Nephron progenitor cell (in vitro differentiated cells): ENCODE measurements at regions not wholly inside any gene's neighbourhood (a gene's known extent, or its start where the extent isn't known, plus 50 kb on each side); places are given as distances from the start of the nearest gene placed in this dataset.

Experiments
- DNase-seq: peaks from one replicate; pipeline ENCODE4 v3.0.0; 2021
- H3K27ac Mint-ChIP-seq: 2 replicates; pipeline ENCODE4 v1.8.0; 2021; ENCODE audit warnings: mild to moderate bottlenecking, moderate library complexity, mixed read lengths
- H3K27me3 Mint-ChIP-seq: 2 replicates; pipeline ENCODE4 v1.8.0; 2021; ENCODE audit warnings: mild to moderate bottlenecking, low read depth, mixed read lengths; ENCODE audit not compliant: poor library complexity
- H3K36me3 Mint-ChIP-seq: 2 replicates; pipeline ENCODE4 v1.8.0; 2021; ENCODE audit warnings: low read depth, mixed read lengths
- H3K4me1 Mint-ChIP-seq: 2 replicates; pipeline ENCODE4 v1.8.0; 2021; ENCODE audit warnings: mixed read lengths
- H3K4me3 Mint-ChIP-seq: 2 replicates; pipeline ENCODE4 v1.8.0; 2021; ENCODE audit warnings: mild to moderate bottlenecking, moderate library complexity, mixed read lengths
- H3K9me3 Mint-ChIP-seq: 2 replicates; pipeline ENCODE4 v1.8.0; 2021; ENCODE audit warnings: mild to moderate bottlenecking, moderate library complexity, mixed read lengths
- CTCF ChIP-seq: fragments of 200-600 bp; sonication (generic); IDR thresholded peaks from 2 replicates; pipeline ENCODE4 v1.5.0; 2021; ENCODE audit warnings: antibody characterized with exemption

DNA sequence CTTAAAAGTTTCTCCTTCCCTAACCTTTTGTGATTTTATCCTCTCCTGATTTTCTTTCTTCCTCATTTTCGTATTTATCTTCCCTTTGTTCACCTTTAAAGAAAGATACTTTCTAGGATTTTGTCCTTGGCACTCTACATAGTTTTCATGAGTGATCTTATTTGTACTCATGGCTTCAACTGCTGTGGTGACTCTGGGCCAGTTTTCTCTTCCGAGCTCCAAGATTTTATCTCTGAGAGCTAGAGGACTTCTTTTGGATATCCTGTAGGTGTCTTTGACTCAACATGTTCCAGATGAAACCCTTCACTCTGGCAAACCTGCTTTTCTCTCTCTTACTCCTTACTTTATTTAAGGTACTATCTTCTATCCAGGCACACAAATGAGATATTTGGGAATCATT, 53.7 kb upstream of the MACF1 start:
- peaks cover 71% of the 10 kb centered on the region for H3K4me1 Mint-ChIP-seq
- H3K4me3 Mint-ChIP-seq, result no peak overlapping the region
- no peaks in the 10 kb centered on the region for H3K9me3 Mint-ChIP-seq
- peak overlapping the region; percentile 33 for H3K27ac Mint-ChIP-seq
- no peaks in the 10 kb centered on the region for H3K27me3 Mint-ChIP-seq
- TF ChIP-seq CTCF, result no peak
- peaks cover 36% of the 10 kb centered on the region for H3K36me3 Mint-ChIP-seq
- DNase-seq, result no peak

- peaks cover 71% of the 10 kb centered on the region for H3K4me1 Mint-ChIP-seq
Measured at GRCh38 chr1:39151267-39151666, 53.2 kb upstream of the MACF1 start.

DNA sequence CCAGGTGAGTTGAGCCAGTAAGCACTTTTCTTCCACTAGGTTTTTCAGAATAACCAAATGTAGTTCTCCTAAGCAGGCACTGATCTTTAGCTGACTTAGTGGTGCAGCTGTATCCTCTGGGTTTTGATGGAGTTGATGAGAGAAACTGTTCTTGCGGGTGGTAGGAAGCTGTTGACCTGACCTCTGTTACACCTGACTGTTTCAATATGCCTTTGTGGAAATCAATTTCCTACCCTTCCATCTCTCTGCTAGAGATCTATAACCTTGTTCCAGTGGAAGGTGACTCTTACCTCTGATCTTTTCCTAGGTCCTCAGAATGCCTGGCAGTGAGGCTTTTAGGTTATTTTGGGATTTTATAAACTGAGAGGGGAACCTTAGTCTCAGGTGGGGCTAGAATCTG, 51.6 kb upstream of the MACF1 start:
- peak overlapping the region; percentile 91 for H3K27ac Mint-ChIP-seq
- H3K36me3 Mint-ChIP-seq, result peaks cover 34% of the 10 kb centered on the region
- H3K4me3 Mint-ChIP-seq, result no peak overlapping the region
- H3K27me3 Mint-ChIP-seq, result no peaks in the 10 kb centered on the region
- peaks cover 73% of the 10 kb centered on the region for H3K4me1 Mint-ChIP-seq
- TF ChIP-seq CTCF, result no peak
- no peak for DNase-seq
- H3K9me3 Mint-ChIP-seq, result no peaks in the 10 kb centered on the region

More at GRCh38 chr1:39151267-39151666, 53.2 kb upstream of the MACF1 start:
- TF ChIP-seq CTCF, result no peak
- H3K9me3 Mint-ChIP-seq, result no peaks in the 10 kb centered on the region
- peaks cover 33% of the 10 kb centered on the region for H3K36me3 Mint-ChIP-seq
- no peaks in the 10 kb centered on the region for H3K27me3 Mint-ChIP-seq
- no peak for DNase-seq
- peak overlapping the region; percentile 33 for H3K27ac Mint-ChIP-seq
- no peak overlapping the region for H3K4me3 Mint-ChIP-seq

- Mint-ChIP-seq H3K36me3 (peaks cover 33% of the 10 kb centered on the region), H3K27me3 (no peaks in the 10 kb centered on the region), H3K4me3 (no peak overlapping the region), H3K27ac (peak overlapping the region; percentile 91), H3K9me3 (no peaks in the 10 kb centered on the region), H3K4me1 (peaks cover 75% of the 10 kb centered on the region)
- no peak for TF ChIP-seq CTCF
- DNase-seq, result no peak
Measured at GRCh38 chr1:39153684-39154083, 50.8 kb upstream of the MACF1 start.

DNA sequence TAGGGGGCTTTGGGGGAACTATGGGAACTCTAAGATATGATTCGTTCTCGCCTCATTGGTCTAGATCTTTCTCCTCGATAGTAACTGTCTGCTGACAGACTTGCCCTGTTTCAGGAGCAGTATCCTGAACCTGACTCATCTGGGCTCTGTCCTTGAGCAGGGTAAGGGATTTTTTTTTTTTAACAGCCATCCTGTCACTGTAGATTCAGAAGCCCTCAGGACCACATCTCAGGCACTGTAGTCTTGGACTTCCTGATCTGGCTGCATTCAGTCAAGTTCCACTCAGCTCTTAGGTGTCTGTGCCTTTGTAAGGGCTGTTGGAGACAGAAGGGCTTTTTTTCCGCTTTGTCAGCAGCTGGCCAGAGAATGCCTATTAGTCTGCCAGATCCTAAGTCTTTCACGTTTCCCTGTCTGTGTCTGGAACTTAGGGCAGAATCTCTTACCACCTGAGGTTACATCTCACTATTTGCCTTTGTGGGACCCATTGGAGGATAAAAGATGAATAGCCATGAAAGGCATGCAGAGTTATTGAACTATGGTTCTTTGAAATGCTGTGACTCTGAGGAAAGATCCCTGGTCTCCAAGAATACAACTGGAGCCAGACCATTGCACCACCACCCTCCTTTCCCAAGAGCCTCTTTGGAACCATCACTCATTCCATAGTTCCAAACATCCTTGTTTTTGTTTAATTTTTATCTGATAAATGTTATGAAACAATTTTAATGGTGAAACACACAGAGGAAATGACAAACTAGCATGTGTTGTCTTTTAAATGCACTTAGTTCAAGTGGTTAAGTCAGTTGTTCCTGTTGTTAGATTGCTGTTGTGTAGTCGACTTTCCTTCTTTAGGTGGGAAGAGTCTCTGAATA, 49.7 kb upstream of the MACF1 start:
- TF ChIP-seq CTCF, result no peak
- no peaks in the 10 kb centered on the region for H3K27me3 Mint-ChIP-seq
- no peaks in the 10 kb centered on the region for H3K9me3 Mint-ChIP-seq
- H3K4me1 Mint-ChIP-seq, result peaks cover 77% of the 10 kb centered on the region
- H3K4me3 Mint-ChIP-seq, result no peak overlapping the region
- H3K27ac Mint-ChIP-seq, result peak overlapping the region; percentile 91
- peaks cover 28% of the 10 kb centered on the region for H3K36me3 Mint-ChIP-seq
- no peak for DNase-seq
